ENCODE measurements at regions not wholly inside any gene's neighbourhood (a gene's known extent, or its start where the extent isn't known, plus 50 kb on each side); places are given as distances from the start of the nearest gene placed in this dataset.

- no peaks in the 10 kb centered on the region for H3K4me1 ChIP-seq
- no peaks in the 10 kb centered on the region for H3K36me3 ChIP-seq
- no peak for DNase-seq
- H3K27me3 ChIP-seq, result no peaks in the 10 kb centered on the region
- H3K9me3 ChIP-seq, result no peaks in the 10 kb centered on the region
- TF ChIP-seq POLR2A (IDR thresholded peaks at IDR 0.05) (no peak), CTCF (IDR thresholded peaks at IDR 0.05) (no peak)
- H3K4me3 ChIP-seq, result no peak overlapping the region
- intact Hi-C loops (cut with DNase I; ENCODE audit: low total_unique reads), result no loop called here
- H3K27ac ChIP-seq, result no peak overlapping the region
Measured at GRCh38 chr2:7812231-7812995, 869.4 kb upstream of the ID2 start.

DNA sequence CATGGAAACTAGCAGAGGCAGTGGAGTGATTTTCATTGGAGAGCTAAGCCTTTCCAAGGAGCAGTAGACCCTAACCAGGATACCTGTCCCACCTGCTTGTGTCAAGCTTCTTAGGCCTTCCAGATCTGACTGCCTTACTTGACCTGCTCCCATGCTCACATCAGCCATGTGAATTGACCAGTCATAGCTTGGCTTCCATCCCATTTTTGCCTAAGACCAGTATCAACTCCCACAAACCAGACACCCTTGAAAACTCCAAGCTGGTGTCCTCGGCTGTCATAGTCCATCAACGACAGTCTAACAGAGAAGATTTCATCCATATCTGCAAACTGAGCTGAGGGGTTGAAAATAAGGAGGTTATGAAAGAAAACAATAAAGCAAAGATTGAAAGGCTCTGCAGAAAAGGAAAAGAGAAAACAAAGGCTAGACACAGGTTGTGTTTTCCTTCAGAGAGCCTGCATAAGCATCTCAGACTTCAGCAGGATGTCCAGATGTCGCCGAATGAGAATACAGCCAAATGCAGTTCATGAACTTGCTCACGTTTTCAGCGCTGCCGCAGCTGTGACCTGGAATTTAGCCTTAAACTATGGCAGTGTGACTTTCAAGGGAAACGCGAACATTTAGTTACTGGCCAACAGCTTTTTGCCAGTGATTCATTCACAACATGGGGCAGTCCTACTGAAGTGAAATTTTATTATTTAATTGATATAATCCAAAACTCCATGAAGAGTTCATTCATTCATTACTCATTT, 868.1 kb upstream of the ID2 start:
- H3K27ac ChIP-seq, result no peak overlapping the region
- TF ChIP-seq CTCF (IDR thresholded peaks at IDR 0.05), result no peak
- TF ChIP-seq POLR2A (IDR thresholded peaks at IDR 0.05), result no peak
- no peaks in the 10 kb centered on the region for H3K9me3 ChIP-seq
- H3K4me3 ChIP-seq, result no peak overlapping the region
- no peaks in the 10 kb centered on the region for H3K27me3 ChIP-seq
- no peak for DNase-seq
- no peaks in the 10 kb centered on the region for H3K36me3 ChIP-seq
- intact Hi-C loops (cut with DNase I; ENCODE audit: low total_unique reads), result no loop called here
- H3K4me1 ChIP-seq, result no peaks in the 10 kb centered on the region

DNA sequence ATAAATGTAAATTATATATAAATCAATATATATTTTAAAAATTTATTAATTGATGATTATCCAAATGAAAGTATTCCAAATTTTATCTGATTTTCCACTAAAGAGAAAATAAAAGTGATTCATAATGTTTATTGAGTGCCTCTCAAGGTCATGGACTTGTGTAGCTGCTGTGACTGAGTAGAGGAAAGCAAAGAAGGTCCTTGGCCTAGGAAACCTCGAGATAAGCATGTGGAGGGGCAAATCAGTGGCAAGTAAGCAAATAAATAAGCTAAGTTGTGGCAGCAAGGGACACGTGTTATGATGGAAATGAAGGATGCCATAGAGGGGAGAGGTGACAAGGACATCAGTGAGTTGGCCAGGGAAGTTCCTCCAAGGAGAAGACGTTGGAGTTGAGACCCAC, 866.1 kb upstream of the ID2 start:
- H3K36me3 ChIP-seq, result no peaks in the 10 kb centered on the region
- no peaks in the 10 kb centered on the region for H3K27me3 ChIP-seq
- no peak overlapping the region for H3K4me3 ChIP-seq
- no peaks in the 10 kb centered on the region for H3K4me1 ChIP-seq
- H3K27ac ChIP-seq, result no peak overlapping the region
- intact Hi-C loops (cut with DNase I; ENCODE audit: low total_unique reads), result no loop called here
- no peaks in the 10 kb centered on the region for H3K9me3 ChIP-seq
- no peak for DNase-seq
- TF ChIP-seq CTCF (IDR thresholded peaks at IDR 0.05) (no peak), POLR2A (IDR thresholded peaks at IDR 0.05) (no peak)

DNA sequence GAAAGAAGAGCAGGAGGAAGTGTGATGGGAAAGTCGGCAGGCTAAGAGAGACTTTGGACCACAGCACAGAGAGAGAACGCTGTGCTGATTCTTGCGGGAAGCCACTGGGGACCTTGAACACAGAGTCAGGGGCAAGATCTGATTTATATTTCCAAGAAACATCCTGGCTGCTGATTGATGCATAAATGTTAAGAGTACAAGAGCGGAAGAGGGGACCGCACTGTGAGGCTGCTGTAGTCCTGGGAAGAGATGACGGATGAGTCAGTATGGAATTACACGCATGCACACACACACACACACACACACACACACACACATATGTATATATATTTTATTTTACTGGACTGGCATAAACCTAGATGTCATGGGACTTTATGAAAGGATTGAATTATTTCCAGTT, 865.6 kb upstream of the ID2 start:
- Histone ChIP-seq H3K27ac (no peak overlapping the region), H3K36me3 (no peaks in the 10 kb centered on the region), H3K4me3 (no peak overlapping the region), H3K4me1 (no peaks in the 10 kb centered on the region), H3K27me3 (no peaks in the 10 kb centered on the region), H3K9me3 (no peaks in the 10 kb centered on the region)
- DNase-seq, result no peak
- TF ChIP-seq CTCF (IDR thresholded peaks at IDR 0.05) (no peak), POLR2A (IDR thresholded peaks at IDR 0.05) (no peak)
- intact Hi-C loops (cut with DNase I; ENCODE audit: low total_unique reads), result no loop called here

DNA sequence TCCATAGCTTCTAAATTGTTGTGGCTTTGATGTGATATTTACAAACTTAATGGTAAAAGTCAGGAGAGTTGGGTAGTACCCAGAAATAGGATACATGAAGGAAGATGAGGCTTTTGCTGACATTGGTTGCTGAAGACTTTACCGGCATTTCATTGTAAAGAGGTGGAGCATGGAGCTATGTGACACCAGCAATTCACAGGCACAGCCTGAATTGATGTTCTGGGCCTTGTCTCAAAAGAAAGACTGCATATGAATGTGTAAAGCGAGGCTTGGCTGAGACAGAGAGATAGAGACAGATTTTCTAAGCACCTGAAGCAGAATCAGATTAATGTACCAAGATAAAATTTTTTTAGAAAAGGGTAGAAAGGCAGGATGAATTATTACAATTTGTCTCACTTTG, 864.9 kb upstream of the ID2 start:
- no peaks in the 10 kb centered on the region for H3K9me3 ChIP-seq
- intact Hi-C loops (cut with DNase I; ENCODE audit: low total_unique reads), result no loop called here
- H3K4me1 ChIP-seq, result no peaks in the 10 kb centered on the region
- TF ChIP-seq CTCF (IDR thresholded peaks at IDR 0.05), result no peak
- TF ChIP-seq POLR2A (IDR thresholded peaks at IDR 0.05), result no peak
- no peak overlapping the region for H3K4me3 ChIP-seq
- no peak for DNase-seq
- H3K27ac ChIP-seq, result no peak overlapping the region
- no peaks in the 10 kb centered on the region for H3K36me3 ChIP-seq
- no peaks in the 10 kb centered on the region for H3K27me3 ChIP-seq
